BLaER1 (cell line): ENCODE measurements at regions not wholly inside any gene's neighbourhood (a gene's known extent, or its start where the extent isn't known, plus 50 kb on each side); places are given as distances from the start of the nearest gene placed in this dataset.
A peak's percentile ranks its signal among the peaks of the same experiment; 100 is the strongest.
"Not testable (repeated sequence)": the region's sequence is repeated elsewhere in the genome, so short reads cannot be mapped to it uniquely, and the experiment has no call there.

Experiments used
- H3K27ac ChIP-seq: shearing (Covaris generic); formaldehyde crosslinking; 2 replicates; pipeline ENCODE4 v1.8.1; 2022
- H3K27me3 ChIP-seq: shearing (Covaris generic); formaldehyde crosslinking; 2 replicates; pipeline ENCODE4 v1.8.1; 2022
- H3K36me3 ChIP-seq: shearing (Covaris generic); formaldehyde crosslinking; 2 replicates; pipeline ENCODE4 v1.8.1; 2022
- H3K4me1 ChIP-seq: shearing (Covaris generic); formaldehyde crosslinking; 2 replicates; pipeline ENCODE4 v1.8.1; 2022
- H3K4me2 ChIP-seq: shearing (Covaris generic); formaldehyde crosslinking; 2 replicates; pipeline ENCODE4 v1.8.1; 2022
- H3K4me3 ChIP-seq: shearing (Covaris generic); formaldehyde crosslinking; 2 replicates; pipeline ENCODE4 v1.8.1; 2022
- H3K9ac ChIP-seq: shearing (Covaris generic); formaldehyde crosslinking; 2 replicates; pipeline ENCODE4 v1.8.1; 2022
- H3K9me3 ChIP-seq: shearing (Covaris generic); formaldehyde crosslinking; 2 replicates; pipeline ENCODE4 v1.8.1; 2022
- H4K20me1 ChIP-seq: shearing (Covaris generic); formaldehyde crosslinking; 2 replicates; pipeline ENCODE4 v1.8.1; 2022
- Cebpa-rat ChIP-seq: shearing (Covaris generic); IDR thresholded peaks from 2 replicates; pipeline ENCODE4 v1.8.1; 2022

- Histone ChIP-seq H3K9ac (no peak overlapping the region), H3K27ac (no peak overlapping the region), H3K36me3 (no peaks in the 10 kb centered on the region), H3K4me1 (peaks cover 8% of the 10 kb centered on the region; the same call in 1 of the 2 replicates), H3K4me3 (no peak overlapping the region), H3K27me3 (no peaks in the 10 kb centered on the region), H3K9me3 (no peaks in the 10 kb centered on the region), H3K4me2 (no peak overlapping the region), H4K20me1 (no peaks in the 10 kb centered on the region)
- no peak for TF ChIP-seq Cebpa-rat
These were observed 99.1 kb downstream of the ALG10 start for GRCh38 chr12:34121360-34121759.

GRCh38 chr12:34123092-34123491 is 100.8 kb downstream of the ALG10 start:
- H3K4me3 ChIP-seq, H3K9ac ChIP-seq, H3K4me2 ChIP-seq, H3K9me3 ChIP-seq, H3K36me3 ChIP-seq, H3K27me3 ChIP-seq, H3K27ac ChIP-seq, H4K20me1 ChIP-seq: not testable (repeated sequence)
- H3K4me1 ChIP-seq, result peaks cover 17% of the 10 kb centered on the region; the same call in 1 of the 2 replicates

GRCh38 chr12:34124608-34125007 is 102.3 kb downstream of the ALG10 start:
- no peak for TF ChIP-seq Cebpa-rat
- Histone ChIP-seq H3K36me3 (no peaks in the 10 kb centered on the region), H3K9ac (no peak overlapping the region), H4K20me1 (no peaks in the 10 kb centered on the region), H3K27ac (no peak overlapping the region), H3K4me3 (no peak overlapping the region), H3K4me1 (peaks cover 21% of the 10 kb centered on the region; the same call in 1 of the 2 replicates), H3K9me3 (no peaks in the 10 kb centered on the region), H3K4me2 (no peak overlapping the region), H3K27me3 (no peaks in the 10 kb centered on the region)

- Histone ChIP-seq H3K36me3 (no peaks in the 10 kb centered on the region), H3K27me3 (no peaks in the 10 kb centered on the region), H3K4me1 (peaks cover 21% of the 10 kb centered on the region; the same call in 1 of the 2 replicates), H3K27ac (peak overlapping the region; percentile 69), H3K4me3 (no peak overlapping the region), H3K9me3 (no peaks in the 10 kb centered on the region), H4K20me1 (no peaks in the 10 kb centered on the region), H3K9ac (peak overlapping the region; percentile 40; the same call in 1 of the 2 replicates), H3K4me2 (peak overlapping the region; percentile 62)
- TF ChIP-seq Cebpa-rat, result no peak
These were observed 103.9 kb downstream of the ALG10 start for GRCh38 chr12:34126239-34126641.

GRCh38 chr12:34126805-34127204 is 104.5 kb downstream of the ALG10 start:
- H3K4me1 ChIP-seq, result peaks cover 21% of the 10 kb centered on the region; the same call in 1 of the 2 replicates
- H3K9ac ChIP-seq, result no peak overlapping the region
- H3K4me2 ChIP-seq, result peak overlapping the region; percentile 62; the same call in 1 of the 2 replicates
- H3K4me3 ChIP-seq, result no peak overlapping the region
- TF ChIP-seq Cebpa-rat, result no peak
- H3K9me3 ChIP-seq, result no peaks in the 10 kb centered on the region
- H3K27ac ChIP-seq, result peak overlapping the region; percentile 69; the same call in 1 of the 2 replicates
- H4K20me1 ChIP-seq, result no peaks in the 10 kb centered on the region
- no peaks in the 10 kb centered on the region for H3K27me3 ChIP-seq
- H3K36me3 ChIP-seq, result no peaks in the 10 kb centered on the region

- H3K9me3 ChIP-seq, H4K20me1 ChIP-seq, H3K4me3 ChIP-seq, H3K27ac ChIP-seq, H3K27me3 ChIP-seq, H3K36me3 ChIP-seq, H3K4me2 ChIP-seq, H3K9ac ChIP-seq: not testable (repeated sequence)
- H3K4me1 ChIP-seq, result peaks cover 21% of the 10 kb centered on the region; the same call in 1 of the 2 replicates
These were observed 105.1 kb downstream of the ALG10 start for GRCh38 chr12:34127379-34127778.

- Histone ChIP-seq H3K27ac (no peak overlapping the region), H3K4me2 (no peak overlapping the region), H3K27me3 (no peaks in the 10 kb centered on the region), H3K9ac (no peak overlapping the region), H4K20me1 (no peaks in the 10 kb centered on the region), H3K4me3 (no peak overlapping the region), H3K36me3 (no peaks in the 10 kb centered on the region), H3K9me3 (no peaks in the 10 kb centered on the region), H3K4me1 (no peaks in the 10 kb centered on the region)
- TF ChIP-seq Cebpa-rat, result no peak
These were observed 120.1 kb downstream of the ALG10 start for GRCh38 chr12:34142430-34142829.

- no peaks in the 10 kb centered on the region for H3K36me3 ChIP-seq
- no peaks in the 10 kb centered on the region for H3K27me3 ChIP-seq
- H4K20me1 ChIP-seq, result no peaks in the 10 kb centered on the region
- no peak overlapping the region for H3K4me3 ChIP-seq
- no peak overlapping the region for H3K27ac ChIP-seq
- H3K4me2 ChIP-seq, result no peak overlapping the region
- no peak overlapping the region for H3K9ac ChIP-seq
- no peaks in the 10 kb centered on the region for H3K4me1 ChIP-seq
- H3K9me3 ChIP-seq, result no peaks in the 10 kb centered on the region
- no peak for TF ChIP-seq Cebpa-rat
These were observed 128.7 kb downstream of the ALG10 start for GRCh38 chr12:34151019-34151418.

GRCh38 chr12:34163443-34163842 is 141.1 kb downstream of the ALG10 start:
- no peak overlapping the region for H3K27ac ChIP-seq
- H3K27me3 ChIP-seq, result no peaks in the 10 kb centered on the region
- H3K4me2 ChIP-seq, result no peak overlapping the region
- no peaks in the 10 kb centered on the region for H3K4me1 ChIP-seq
- no peak overlapping the region for H3K4me3 ChIP-seq
- H3K36me3 ChIP-seq, result no peaks in the 10 kb centered on the region
- no peak for TF ChIP-seq Cebpa-rat
- no peaks in the 10 kb centered on the region for H3K9me3 ChIP-seq
- no peak overlapping the region for H3K9ac ChIP-seq
- H4K20me1 ChIP-seq, result no peaks in the 10 kb centered on the region

- H3K9ac ChIP-seq, result no peak overlapping the region
- no peaks in the 10 kb centered on the region for H3K27me3 ChIP-seq
- no peak for TF ChIP-seq Cebpa-rat
- H3K4me3 ChIP-seq, result no peak overlapping the region
- no peaks in the 10 kb centered on the region for H3K9me3 ChIP-seq
- H3K4me1 ChIP-seq, result no peaks in the 10 kb centered on the region
- no peaks in the 10 kb centered on the region for H4K20me1 ChIP-seq
- H3K4me2 ChIP-seq, result no peak overlapping the region
- H3K36me3 ChIP-seq, result no peaks in the 10 kb centered on the region
- no peak overlapping the region for H3K27ac ChIP-seq
These were observed 144.2 kb downstream of the ALG10 start for GRCh38 chr12:34166427-34167060.

GRCh38 chr12:34168507-34168906 is 146.2 kb downstream of the ALG10 start:
- not testable (repeated sequence) for H3K4me1 ChIP-seq, H3K9me3 ChIP-seq, H3K9ac ChIP-seq, H3K4me3 ChIP-seq, H3K4me2 ChIP-seq, H3K27me3 ChIP-seq, H3K27ac ChIP-seq, H3K36me3 ChIP-seq, H4K20me1 ChIP-seq
